Naive thymus-derived CD8-positive, alpha-beta T cell (primary cell): ENCODE measurements at regions not wholly inside any gene's neighbourhood (a gene's known extent, or its start where the extent isn't known, plus 50 kb on each side); places are given as distances from the start of the nearest gene placed in this dataset.
"Not testable (repeated sequence)": the region's sequence is repeated elsewhere in the genome, so short reads cannot be mapped to it uniquely, and the experiment has no call there.

Experiments used
- ATAC-seq, 2 donors: fragments of 150-1000 bp; cut with Tn5 transposase in 1 of 2; sonication (Bioruptor Pico), chemical (Tn5 transposase) in 1 of 2; 1 replicate in 1 of 2; 2 replicates in 1 of 2; pipeline ENCODE4 v1.10.0; 2021; ENCODE audit warnings: mild to moderate bottlenecking in 2 of 2, moderate library complexity in 2 of 2
- POLR2A ChIA-PET: fragments of 350-600 bp; sonication (Branson Sonifier 250); formaldehyde crosslinking; loops from one replicate; lab custom pipeline; 2021; ENCODE audit warnings: antibody characterized with exemption; lab: Charles Lee
- DNase-seq, 10 donors: peaks; one replicate each; pipeline versions ENCODE4 v3.0.0 to v3.0.0-alpha.2; 2020 to 2022
- H3K27ac Mint-ChIP-seq, 10 donors: one replicate each; pipeline ENCODE4 v1.8.0; 2020 to 2022; ENCODE audit warnings: mild to moderate bottlenecking in 10 of 10, mixed read lengths in 10 of 10, moderate library complexity in 4 of 10, inconsistent platforms in 1 of 10
- H3K27me3 Mint-ChIP-seq, 5 donors: one replicate each; pipeline ENCODE4 v1.8.0; 2021 to 2022; ENCODE audit warnings: mixed read lengths in 5 of 5
- H3K36me3 Mint-ChIP-seq, 3 donors: one replicate each; pipeline ENCODE4 v1.8.0; 2020 to 2022; ENCODE audit warnings: mixed read lengths in 3 of 3, mild to moderate bottlenecking in 2 of 3, inconsistent platforms in 1 of 3
- H3K4me1 Mint-ChIP-seq, 4 donors: one replicate each; pipeline ENCODE4 v1.8.0; 2021 to 2022; ENCODE audit warnings: mixed read lengths in 4 of 4
- H3K4me3 Mint-ChIP-seq, 10 donors: one replicate each; pipeline ENCODE4 v1.8.0; 2020 to 2022; ENCODE audit warnings: mild to moderate bottlenecking in 10 of 10, mixed read lengths in 10 of 10, moderate library complexity in 6 of 10, inconsistent platforms in 1 of 10
- H3K9me3 Mint-ChIP-seq, 9 donors: one replicate each; pipeline ENCODE4 v1.8.0; 2020 to 2022; ENCODE audit warnings: mixed read lengths in 9 of 9, mild to moderate bottlenecking in 3 of 9, inconsistent platforms in 1 of 9, moderate library complexity in 1 of 9

- Mint-ChIP-seq H3K27ac (no peak overlapping the region), H3K27me3 (peaks cover 0 to 4% (median 2%) of the 10 kb centered on the region in 5 donors), H3K9me3 (peaks cover 0 to 5% (median 0%) of the 10 kb centered on the region in 9 donors), H3K36me3 (no peaks in the 10 kb centered on the region), H3K4me3 (no peak overlapping the region), H3K4me1 (peaks cover 0 to 2% (median 0%) of the 10 kb centered on the region in 4 donors)
- no peak for ATAC-seq
- DNase-seq = no peak
- POLR2A ChIA-PET = no interaction called here
Observed at GRCh38 chr10:21352886-21353285, 172.6 kb downstream of the SKIDA1 start.

- H3K36me3 Mint-ChIP-seq, H3K27me3 Mint-ChIP-seq, DNase-seq, H3K4me3 Mint-ChIP-seq, H3K27ac Mint-ChIP-seq, ATAC-seq, H3K9me3 Mint-ChIP-seq, H3K4me1 Mint-ChIP-seq, POLR2A ChIA-PET: not testable (repeated sequence)
Observed at GRCh38 chr10:21351594-21351993, 173.9 kb downstream of the SKIDA1 start.

- H3K9me3 Mint-ChIP-seq = peaks cover 0 to 5% (median 0%) of the 10 kb centered on the region in 9 donors
- DNase-seq (no peak), ATAC-seq (no peak)
- peaks cover 0 to 3% (median 0%) of the 10 kb centered on the region in 5 donors for H3K27me3 Mint-ChIP-seq
- no peak overlapping the region for H3K27ac Mint-ChIP-seq
- H3K4me3 Mint-ChIP-seq = no peak overlapping the region
- H3K4me1 Mint-ChIP-seq = no peaks in the 10 kb centered on the region
- POLR2A ChIA-PET = no interaction called here
- peaks cover 0 to 5% (median 0%) of the 10 kb centered on the region in 3 donors for H3K36me3 Mint-ChIP-seq
Observed at GRCh38 chr10:21349912-21350286, 175.6 kb downstream of the SKIDA1 start.

- Mint-ChIP-seq H3K36me3 (peaks cover 0 to 5% (median 0%) of the 10 kb centered on the region in 3 donors), H3K4me1 (no peaks in the 10 kb centered on the region), H3K4me3 (no peak overlapping the region), H3K27ac (no peak overlapping the region), H3K9me3 (peaks cover 0 to 5% (median 0%) of the 10 kb centered on the region in 9 donors), H3K27me3 (peaks cover 0 to 3% (median 0%) of the 10 kb centered on the region in 5 donors)
- no peak for DNase-seq
- ATAC-seq = no peak
- POLR2A ChIA-PET = no interaction called here
Observed at GRCh38 chr10:21347785-21348170, 177.7 kb downstream of the SKIDA1 start.

- Mint-ChIP-seq H3K4me3 (no peak overlapping the region), H3K36me3 (peaks cover 0 to 5% (median 0%) of the 10 kb centered on the region in 3 donors), H3K27ac (no peak overlapping the region), H3K4me1 (no peaks in the 10 kb centered on the region), H3K27me3 (peaks cover 0 to 3% (median 0%) of the 10 kb centered on the region in 5 donors), H3K9me3 (peaks cover 0 to 5% (median 0%) of the 10 kb centered on the region in 9 donors)
- POLR2A ChIA-PET = no interaction called here
- DNase-seq (no peak), ATAC-seq (no peak)
Observed at GRCh38 chr10:21347043-21347784, 178.3 kb downstream of the SKIDA1 start.

- peaks cover 0 to 14% (median 4%) of the 10 kb centered on the region in 5 donors for H3K27me3 Mint-ChIP-seq
- H3K27ac Mint-ChIP-seq = no peak overlapping the region
- H3K36me3 Mint-ChIP-seq = peaks cover 0 to 5% (median 0%) of the 10 kb centered on the region in 3 donors
- H3K4me1 Mint-ChIP-seq = no peaks in the 10 kb centered on the region
- no peak overlapping the region for H3K4me3 Mint-ChIP-seq
- no peak for ATAC-seq
- peaks cover 0 to 3% (median 0%) of the 10 kb centered on the region in 9 donors for H3K9me3 Mint-ChIP-seq
- POLR2A ChIA-PET = no interaction called here
- DNase-seq = no peak
Observed at GRCh38 chr10:21343087-21343486, 182.4 kb downstream of the SKIDA1 start.

- H3K9me3 Mint-ChIP-seq, POLR2A ChIA-PET, H3K4me1 Mint-ChIP-seq, H3K36me3 Mint-ChIP-seq, DNase-seq, ATAC-seq, H3K27ac Mint-ChIP-seq, H3K4me3 Mint-ChIP-seq: not testable (repeated sequence)
- peaks cover 2 to 14% (median 7%) of the 10 kb centered on the region in 5 donors for H3K27me3 Mint-ChIP-seq
Observed at GRCh38 chr10:21342499-21342898, 183.0 kb downstream of the SKIDA1 start.

GRCh38 chr10:21340331-21340730 is 185.2 kb downstream of the SKIDA1 start:
- H3K4me3 Mint-ChIP-seq = no peak overlapping the region

GRCh38 chr10:21337171-21337792 is 188.2 kb downstream of the SKIDA1 start:
- ATAC-seq (no peak), DNase-seq (no peak)
- Mint-ChIP-seq H3K27me3 (peaks cover 5 to 14% (median 7%) of the 10 kb centered on the region in 5 donors), H3K36me3 (no peaks in the 10 kb centered on the region), H3K4me3 (no peak overlapping the region), H3K4me1 (no peaks in the 10 kb centered on the region), H3K27ac (no peak overlapping the region), H3K9me3 (peaks cover 0 to 3% (median 0%) of the 10 kb centered on the region in 9 donors)
- POLR2A ChIA-PET = no interaction called here

More at GRCh38 chr10:21340331-21340730, 185.2 kb downstream of the SKIDA1 start:
- no peak for ATAC-seq
- Mint-ChIP-seq H3K27me3 (peaks cover 4 to 14% (median 7%) of the 10 kb centered on the region in 5 donors), H3K9me3 (peaks cover 0 to 3% (median 0%) of the 10 kb centered on the region in 9 donors), H3K27ac (no peak overlapping the region), H3K36me3 (no peaks in the 10 kb centered on the region), H3K4me1 (no peaks in the 10 kb centered on the region)
- POLR2A ChIA-PET = no interaction called here
- DNase-seq = no peak

GRCh38 chr10:21336476-21337170 is 188.9 kb downstream of the SKIDA1 start:
- H3K9me3 Mint-ChIP-seq = peaks cover 0 to 3% (median 0%) of the 10 kb centered on the region in 9 donors
- H3K4me1 Mint-ChIP-seq = no peaks in the 10 kb centered on the region
- no peaks in the 10 kb centered on the region for H3K36me3 Mint-ChIP-seq
- no peak overlapping the region for H3K4me3 Mint-ChIP-seq
- POLR2A ChIA-PET = no interaction called here
- peaks cover 5 to 14% (median 7%) of the 10 kb centered on the region in 5 donors for H3K27me3 Mint-ChIP-seq
- no peak for DNase-seq
- no peak for ATAC-seq
- H3K27ac Mint-ChIP-seq = no peak overlapping the region

- Mint-ChIP-seq H3K36me3 (no peaks in the 10 kb centered on the region), H3K27ac (no peak overlapping the region), H3K4me1 (no peaks in the 10 kb centered on the region), H3K27me3 (peaks cover 0 to 5% (median 4%) of the 10 kb centered on the region in 5 donors), H3K9me3 (peaks cover 0 to 3% (median 0%) of the 10 kb centered on the region in 9 donors), H3K4me3 (no peak overlapping the region)
- ATAC-seq (no peak), DNase-seq (no peak)
- POLR2A ChIA-PET = interaction anchor here (0.7 kb wide), 1 partner anchor 1482 kb away, joined by 3 read pairs; no protein-coding TSS in a partner anchor
Observed at GRCh38 chr10:21334891-21335696, 190.4 kb downstream of the SKIDA1 start.

GRCh38 chr10:21330628-21331020 is 194.9 kb downstream of the SKIDA1 start:
- ATAC-seq = no peak
- Mint-ChIP-seq H3K9me3 (no peaks in the 10 kb centered on the region), H3K36me3 (no peaks in the 10 kb centered on the region), H3K27me3 (peaks cover 0 to 18% (median 1%) of the 10 kb centered on the region in 5 donors), H3K4me1 (no peaks in the 10 kb centered on the region), H3K4me3 (no peak overlapping the region), H3K27ac (no peak overlapping the region)
- POLR2A ChIA-PET = no interaction called here
- DNase-seq = no peak
